GM18498 (cell line): ENCODE measurements at regions not wholly inside any gene's neighbourhood (a gene's known extent, or its start where the extent isn't known, plus 50 kb on each side); places are given as distances from the start of the nearest gene placed in this dataset.
A peak's percentile ranks its signal among the peaks of the same experiment; 100 is the strongest.
"Not testable (repeated sequence)": the region's sequence is repeated elsewhere in the genome, so short reads cannot be mapped to it uniquely, and the experiment has no call there.

Source experiments
- ATAC-seq: cut with Tn5 transposase; IDR thresholded peaks from one replicate; pipeline ENCODE4 v1.9.1; 2021; ENCODE audit warnings: mild to moderate bottlenecking, moderate library complexity; ENCODE audit not compliant: unreplicated experiment

GRCh38 chr15:22134941-22135566, 54.7 kb downstream of the OR4M2 start:
- ATAC-seq: not testable (repeated sequence)

GRCh38 chr15:22137572-22137971, 57.2 kb downstream of the OR4M2 start:
- ATAC-seq: not testable (repeated sequence)

GRCh38 chr15:22141106-22141505, 60.8 kb downstream of the OR4M2 start:
- ATAC-seq: not testable (repeated sequence)

GRCh38 chr15:22148109-22148508, 67.8 kb downstream of the OR4M2 start:
- not testable (repeated sequence) for ATAC-seq

- ATAC-seq: not testable (repeated sequence)
These were observed 77.9 kb downstream of the OR4M2 start for GRCh38 chr15:22158243-22158642.

GRCh38 chr15:22160283-22160682, 80.0 kb downstream of the OR4M2 start:
- ATAC-seq: peak; percentile 39

- peak; percentile 77 for ATAC-seq
These were observed 80.4 kb downstream of the OR4M2 start for GRCh38 chr15:22160741-22161140.

- peak; percentile 71 for ATAC-seq
These were observed 81.1 kb downstream of the OR4M2 start for GRCh38 chr15:22161398-22161797.

GRCh38 chr15:22163715-22164114, 83.4 kb downstream of the OR4M2 start:
- ATAC-seq: not testable (repeated sequence)

GRCh38 chr15:22167521-22167920, 87.2 kb downstream of the OR4M2 start:
- not testable (repeated sequence) for ATAC-seq

GRCh38 chr15:22173029-22173998, 93.0 kb downstream of the OR4M2 start:
- ATAC-seq: peak; percentile 79

- peak; percentile 59 for ATAC-seq
These were observed 93.8 kb downstream of the OR4M2 start for GRCh38 chr15:22174088-22174487.

GRCh38 chr15:22177965-22178364, 97.6 kb downstream of the OR4M2 start:
- not testable (repeated sequence) for ATAC-seq

- not testable (repeated sequence) for ATAC-seq
These were observed 98.1 kb downstream of the OR4M2 start for GRCh38 chr15:22178438-22178837.

- ATAC-seq: not testable (repeated sequence)
These were observed 98.7 kb downstream of the OR4M2 start for GRCh38 chr15:22179043-22179442.

- not testable (repeated sequence) for ATAC-seq
These were observed 100.3 kb downstream of the OR4M2 start for GRCh38 chr15:22180611-22181010.

GRCh38 chr15:22184678-22185077, 104.4 kb downstream of the OR4M2 start:
- not testable (repeated sequence) for ATAC-seq

GRCh38 chr15:22186846-22187532, 106.7 kb downstream of the OR4M2 start:
- not testable (repeated sequence) for ATAC-seq

GRCh38 chr15:22191818-22192217, 111.5 kb downstream of the OR4M2 start:
- not testable (repeated sequence) for ATAC-seq

GRCh38 chr15:22194739-22195617, 114.7 kb downstream of the OR4M2 start:
- ATAC-seq: not testable (repeated sequence)
